ENCODE measurements at regions not wholly inside any gene's neighbourhood (a gene's known extent, or its start where the extent isn't known, plus 50 kb on each side); places are given as distances from the start of the nearest gene placed in this dataset.
"Not testable (repeated sequence)": the region's sequence is repeated elsewhere in the genome, so short reads cannot be mapped to it uniquely, and the experiment has no call there.

DNA sequence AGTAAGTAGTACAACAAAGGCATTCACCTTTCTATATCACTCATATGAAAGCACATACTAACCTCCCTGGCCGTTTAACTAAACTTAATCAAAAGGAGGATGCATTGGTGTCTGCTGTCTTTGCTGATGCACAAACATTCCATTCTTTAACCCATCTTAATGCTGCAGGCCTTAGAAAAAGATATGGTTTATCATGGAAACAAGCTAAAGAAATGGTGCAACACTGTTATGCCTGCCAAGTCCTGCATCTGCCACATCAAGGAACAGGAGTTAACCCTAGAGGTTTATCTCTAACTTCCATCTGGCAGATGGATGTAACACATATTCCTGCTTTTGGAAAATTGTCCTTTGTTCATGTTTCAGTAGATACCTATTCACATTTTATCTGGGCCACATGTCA lies 296.5 kb upstream of the DKK2 start:
- H3K27ac ChIP-seq (ENCODE audit: low read depth, low read length); H3K4me3 ChIP-seq (ENCODE audit: low read length); H3K9ac ChIP-seq (ENCODE audit: low read length); H3K36me3 ChIP-seq (ENCODE audit: control insufficient read depth, insufficient read depth, low read length); H3K4me1 ChIP-seq (ENCODE audit: control insufficient read depth, insufficient read depth, low read length); H3K27me3 ChIP-seq (ENCODE audit: control insufficient read depth, insufficient read depth, low read length): not testable (repeated sequence)

GRCh38 chr4:107330916-107331315 lies 294.8 kb upstream of the DKK2 start:
- no peak overlapping the region for H3K4me3 ChIP-seq (ENCODE audit: low read length)

DNA sequence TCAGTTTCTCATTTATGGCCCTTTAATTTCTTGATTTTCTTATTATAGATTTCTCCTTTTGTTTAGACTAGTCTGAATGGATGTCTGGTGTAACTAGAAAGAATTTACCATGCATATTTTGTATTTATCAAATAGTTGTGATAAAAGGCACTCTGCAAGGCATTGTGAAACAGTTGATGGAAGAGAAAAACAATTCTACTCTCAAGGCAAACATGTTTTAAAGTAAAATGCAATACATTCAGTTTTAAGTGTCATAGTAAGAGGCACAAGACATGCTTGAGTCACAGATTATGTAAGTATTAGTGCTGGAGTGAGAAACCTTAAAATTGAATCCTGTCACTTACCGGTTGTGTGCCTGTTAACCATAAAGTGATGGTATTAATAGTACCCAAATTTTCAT lies 283.3 kb upstream of the DKK2 start:
- H3K36me3 ChIP-seq (ENCODE audit: control insufficient read depth, insufficient read depth, low read length), result no peaks in the 10 kb centered on the region
- no peaks in the 10 kb centered on the region for H3K27me3 ChIP-seq (ENCODE audit: control insufficient read depth, insufficient read depth, low read length)
- H3K9ac ChIP-seq (ENCODE audit: low read length), result no peak overlapping the region
- H3K4me3 ChIP-seq (ENCODE audit: low read length), result no peak overlapping the region
- no peak overlapping the region for H3K27ac ChIP-seq (ENCODE audit: low read depth, low read length)
- H3K4me1 ChIP-seq (ENCODE audit: control insufficient read depth, insufficient read depth, low read length), result no peaks in the 10 kb centered on the region

More at GRCh38 chr4:107330916-107331315, 294.8 kb upstream of the DKK2 start:
- H3K36me3 ChIP-seq (ENCODE audit: control insufficient read depth, insufficient read depth, low read length), result no peaks in the 10 kb centered on the region
- no peak overlapping the region for H3K27ac ChIP-seq (ENCODE audit: low read depth, low read length)
- H3K4me1 ChIP-seq (ENCODE audit: control insufficient read depth, insufficient read depth, low read length), result no peaks in the 10 kb centered on the region
- H3K27me3 ChIP-seq (ENCODE audit: control insufficient read depth, insufficient read depth, low read length), result no peaks in the 10 kb centered on the region
- no peak overlapping the region for H3K9ac ChIP-seq (ENCODE audit: low read length)

- Histone ChIP-seq H3K27me3 (ENCODE audit: control insufficient read depth, insufficient read depth, low read length) (no peaks in the 10 kb centered on the region), H3K27ac (ENCODE audit: low read depth, low read length) (no peak overlapping the region), H3K9ac (ENCODE audit: low read length) (no peak overlapping the region), H3K36me3 (ENCODE audit: control insufficient read depth, insufficient read depth, low read length) (no peaks in the 10 kb centered on the region), H3K4me1 (ENCODE audit: control insufficient read depth, insufficient read depth, low read length) (no peaks in the 10 kb centered on the region), H3K4me3 (ENCODE audit: low read length) (no peak overlapping the region)
Observed at GRCh38 chr4:107318078-107318477, 282.0 kb upstream of the DKK2 start.

- Histone ChIP-seq H3K4me3 (ENCODE audit: low read length) (no peak overlapping the region), H3K9ac (ENCODE audit: low read length) (no peak overlapping the region), H3K36me3 (ENCODE audit: control insufficient read depth, insufficient read depth, low read length) (no peaks in the 10 kb centered on the region), H3K27ac (ENCODE audit: low read depth, low read length) (no peak overlapping the region), H3K27me3 (ENCODE audit: control insufficient read depth, insufficient read depth, low read length) (no peaks in the 10 kb centered on the region), H3K4me1 (ENCODE audit: control insufficient read depth, insufficient read depth, low read length) (no peaks in the 10 kb centered on the region)
Observed at GRCh38 chr4:107317611-107318010, 281.5 kb upstream of the DKK2 start.

DNA sequence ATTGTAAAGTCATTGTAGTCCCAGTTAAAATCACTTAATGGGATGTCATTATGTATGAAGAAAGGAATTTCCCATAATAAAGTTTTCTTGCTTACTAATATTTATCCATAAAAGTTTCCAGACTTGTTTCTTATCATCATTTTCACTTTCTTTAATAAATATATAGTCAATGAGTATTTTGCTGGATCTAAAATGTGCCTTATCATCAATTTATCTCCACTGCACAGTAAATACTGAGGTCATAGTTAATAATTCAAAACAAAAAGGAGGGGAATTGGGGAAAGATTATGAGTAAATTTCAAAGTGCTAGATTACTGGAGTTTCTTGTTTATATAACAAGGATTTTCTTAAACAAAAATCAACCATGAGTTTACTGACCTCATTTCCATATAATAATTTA lies 279.5 kb upstream of the DKK2 start:
- no peak overlapping the region for H3K27ac ChIP-seq (ENCODE audit: low read depth, low read length)
- H3K4me1 ChIP-seq (ENCODE audit: control insufficient read depth, insufficient read depth, low read length), result no peaks in the 10 kb centered on the region

GRCh38 chr4:107314156-107314555 lies 278.0 kb upstream of the DKK2 start:
- no peaks in the 10 kb centered on the region for H3K36me3 ChIP-seq (ENCODE audit: control insufficient read depth, insufficient read depth, low read length)
- H3K4me3 ChIP-seq (ENCODE audit: low read length), result no peak overlapping the region
- H3K27ac ChIP-seq (ENCODE audit: low read depth, low read length), result no peak overlapping the region
- no peaks in the 10 kb centered on the region for H3K27me3 ChIP-seq (ENCODE audit: control insufficient read depth, insufficient read depth, low read length)
- no peaks in the 10 kb centered on the region for H3K4me1 ChIP-seq (ENCODE audit: control insufficient read depth, insufficient read depth, low read length)
- no peak overlapping the region for H3K9ac ChIP-seq (ENCODE audit: low read length)

More for the DNA sequence above, 279.5 kb upstream of the DKK2 start:
- Histone ChIP-seq H3K27me3 (ENCODE audit: control insufficient read depth, insufficient read depth, low read length) (no peaks in the 10 kb centered on the region), H3K9ac (ENCODE audit: low read length) (no peak overlapping the region), H3K4me3 (ENCODE audit: low read length) (no peak overlapping the region), H3K36me3 (ENCODE audit: control insufficient read depth, insufficient read depth, low read length) (no peaks in the 10 kb centered on the region)

GRCh38 chr4:107312366-107312765 lies 276.3 kb upstream of the DKK2 start:
- Histone ChIP-seq H3K4me1 (ENCODE audit: control insufficient read depth, insufficient read depth, low read length) (no peaks in the 10 kb centered on the region), H3K27me3 (ENCODE audit: control insufficient read depth, insufficient read depth, low read length) (no peaks in the 10 kb centered on the region), H3K4me3 (ENCODE audit: low read length) (no peak overlapping the region), H3K36me3 (ENCODE audit: control insufficient read depth, insufficient read depth, low read length) (no peaks in the 10 kb centered on the region), H3K9ac (ENCODE audit: low read length) (no peak overlapping the region), H3K27ac (ENCODE audit: low read depth, low read length) (no peak overlapping the region)

- Histone ChIP-seq H3K9ac (ENCODE audit: low read length) (no peak overlapping the region), H3K4me3 (ENCODE audit: low read length) (no peak overlapping the region), H3K27ac (ENCODE audit: low read depth, low read length) (no peak overlapping the region), H3K4me1 (ENCODE audit: control insufficient read depth, insufficient read depth, low read length) (no peaks in the 10 kb centered on the region), H3K36me3 (ENCODE audit: control insufficient read depth, insufficient read depth, low read length) (no peaks in the 10 kb centered on the region), H3K27me3 (ENCODE audit: control insufficient read depth, insufficient read depth, low read length) (no peaks in the 10 kb centered on the region)
Observed at GRCh38 chr4:107304699-107305286, 268.7 kb upstream of the DKK2 start.

DNA sequence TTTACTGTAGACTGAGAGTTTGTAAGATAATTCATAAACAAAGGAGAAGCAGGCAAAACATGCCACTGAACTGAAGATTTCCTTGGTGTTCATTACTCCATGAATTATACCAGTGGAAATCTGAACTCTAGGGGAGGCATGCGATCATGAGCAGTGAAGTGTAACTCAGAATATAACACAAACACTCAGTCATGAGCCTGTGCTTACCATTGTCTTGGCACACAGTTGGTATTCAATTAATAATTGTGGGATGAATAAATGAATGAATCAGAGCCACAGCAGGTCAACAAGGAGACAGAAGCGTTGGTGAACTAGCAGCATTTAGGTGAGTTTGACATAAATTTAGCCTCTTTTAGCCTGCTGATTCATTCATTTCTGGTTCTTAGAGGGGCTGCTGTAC lies 263.5 kb upstream of the DKK2 start:
- Histone ChIP-seq H3K9ac (ENCODE audit: low read length) (no peak overlapping the region), H3K4me3 (ENCODE audit: low read length) (no peak overlapping the region), H3K27ac (ENCODE audit: low read depth, low read length) (no peak overlapping the region), H3K4me1 (ENCODE audit: control insufficient read depth, insufficient read depth, low read length) (no peaks in the 10 kb centered on the region), H3K27me3 (ENCODE audit: control insufficient read depth, insufficient read depth, low read length) (no peaks in the 10 kb centered on the region), H3K36me3 (ENCODE audit: control insufficient read depth, insufficient read depth, low read length) (no peaks in the 10 kb centered on the region)

DNA sequence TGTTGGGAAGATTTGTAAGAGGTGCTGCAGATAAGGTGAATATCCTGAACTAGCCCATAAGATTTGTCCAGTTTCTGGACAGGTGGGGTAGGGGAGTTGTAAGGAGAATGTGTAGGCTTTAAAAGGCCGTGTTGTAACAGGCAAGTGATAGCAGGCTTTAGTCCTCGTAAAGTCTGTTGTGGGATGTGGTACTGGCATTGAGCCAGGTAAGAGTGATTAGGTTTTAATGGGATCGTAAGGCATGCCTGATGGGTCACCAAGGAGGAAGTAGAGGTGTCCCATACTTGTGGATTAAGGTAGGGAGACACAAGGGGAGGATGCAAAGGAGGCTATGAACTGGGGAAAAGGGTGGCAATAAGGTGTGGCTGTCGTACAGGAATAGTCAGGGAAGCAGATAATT lies 256.9 kb upstream of the DKK2 start:
- H3K9ac ChIP-seq (ENCODE audit: low read length), result no peak overlapping the region
- no peaks in the 10 kb centered on the region for H3K27me3 ChIP-seq (ENCODE audit: control insufficient read depth, insufficient read depth, low read length)
- H3K27ac ChIP-seq (ENCODE audit: low read depth, low read length), result no peak overlapping the region
- no peaks in the 10 kb centered on the region for H3K36me3 ChIP-seq (ENCODE audit: control insufficient read depth, insufficient read depth, low read length)
- no peaks in the 10 kb centered on the region for H3K4me1 ChIP-seq (ENCODE audit: control insufficient read depth, insufficient read depth, low read length)
- no peak overlapping the region for H3K4me3 ChIP-seq (ENCODE audit: low read length)

- Histone ChIP-seq H3K9ac (ENCODE audit: low read length) (no peak overlapping the region), H3K4me3 (ENCODE audit: low read length) (no peak overlapping the region), H3K36me3 (ENCODE audit: control insufficient read depth, insufficient read depth, low read length) (no peaks in the 10 kb centered on the region), H3K27me3 (ENCODE audit: control insufficient read depth, insufficient read depth, low read length) (no peaks in the 10 kb centered on the region), H3K4me1 (ENCODE audit: control insufficient read depth, insufficient read depth, low read length) (no peaks in the 10 kb centered on the region), H3K27ac (ENCODE audit: low read depth, low read length) (no peak overlapping the region)
Observed at GRCh38 chr4:107283587-107284559, 247.8 kb upstream of the DKK2 start.

- Histone ChIP-seq H3K4me1 (ENCODE audit: control insufficient read depth, insufficient read depth, low read length) (no peaks in the 10 kb centered on the region), H3K27me3 (ENCODE audit: control insufficient read depth, insufficient read depth, low read length) (no peaks in the 10 kb centered on the region), H3K36me3 (ENCODE audit: control insufficient read depth, insufficient read depth, low read length) (no peaks in the 10 kb centered on the region), H3K9ac (ENCODE audit: low read length) (no peak overlapping the region), H3K4me3 (ENCODE audit: low read length) (no peak overlapping the region), H3K27ac (ENCODE audit: low read depth, low read length) (no peak overlapping the region)
Observed at GRCh38 chr4:107279733-107280132, 243.6 kb upstream of the DKK2 start.

All from rectal smooth muscle tissue (tissue), 1 donor.